Thyroid gland (tissue), 4 donors: ENCODE measurements at regions not wholly inside any gene's neighbourhood (a gene's known extent, or its start where the extent isn't known, plus 50 kb on each side); places are given as distances from the start of the nearest gene placed in this dataset.

ENCODE experiments used
- DNase-seq, 2 donors: peaks; one replicate each; pipeline ENCODE4 v3.0.0-alpha.2; 2019
- H3K27ac ChIP-seq, 3 donors: fragments of 200-600 bp; sonication (generic); 1 replicate in 2 of 3; 2 replicates in 1 of 3; pipeline ENCODE4 v1.5.1; 2016 to 2019; ENCODE audit warnings: mild to moderate bottlenecking in 1 of 3, moderate library complexity in 1 of 3
- H3K27me3 ChIP-seq: fragments of 200-600 bp; sonication (generic); one replicate; pipeline ENCODE4 v1.5.1; 2019
- H3K36me3 ChIP-seq, 2 donors: fragments of 200-600 bp; sonication (generic); one replicate each; pipeline ENCODE4 v1.5.1; 2016 to 2019
- H3K4me1 ChIP-seq, 2 donors: fragments of 200-600 bp; sonication (generic); one replicate each; pipeline ENCODE4 v1.5.1; 2017 to 2019
- H3K4me3 ChIP-seq, 3 donors: fragments of 200-600 bp; sonication (generic); replicated peaks in 1 of 3; 1 replicate in 2 of 3; 2 replicates in 1 of 3; pipeline ENCODE4 v1.5.1; 2016; ENCODE audit warnings: mild to moderate bottlenecking in 1 of 3
- H3K9me3 ChIP-seq: fragments of 200-600 bp; sonication (generic); one replicate; pipeline ENCODE4 v1.5.1; 2017
- POLR2A ChIP-seq, 2 donors: fragments of 450-650 bp; IDR thresholded peaks; one replicate each; pipeline ENCODE4 v1.6.1; 2017; ENCODE audit warnings: antibody characterized with exemption in 2 of 2, mild to moderate bottlenecking in 2 of 2, moderate library complexity in 1 of 2
- WGBS, 2 donors: methylation state at CpG; one replicate each; pipeline ENCODE4 v1.1.5; 2017; 5-methylcytosine and 5-hydroxymethylcytosine counted together
- intact Hi-C: fragments of 100-400 bp; cut with DNase I; formaldehyde crosslinking; loops from one replicate; pipeline ENCODE4 v1.15.1; 2023
- TF ChIP-seq, protein P1 (sequence below), 6 experiments: fragments of 200-600 bp in 3 of 6; fragments of 450-650 bp in 3 of 6; sonication (generic) in 3 of 6; IDR thresholded peaks; one replicate each; pipeline ENCODE4 v1.5.1; 2016 to 2019; ENCODE audit warnings: antibody characterized with exemption in 6 of 6, mild to moderate bottlenecking in 2 of 6, inconsistent platforms in 1 of 6, moderate library complexity in 1 of 6

GRCh38 chr6:16911088-16911487 is 149.8 kb upstream of the ATXN1 start:
- no peak for DNase-seq
- no peak overlapping the region for H3K27ac ChIP-seq
- WGBS, 2 donors = 90 to 94% methylated on average over 3 of the region's 3 CpGs
- no peak overlapping the region for H3K4me3 ChIP-seq
- H3K9me3 ChIP-seq = no peaks in the 10 kb centered on the region
- TF ChIP-seq, protein P1, sequence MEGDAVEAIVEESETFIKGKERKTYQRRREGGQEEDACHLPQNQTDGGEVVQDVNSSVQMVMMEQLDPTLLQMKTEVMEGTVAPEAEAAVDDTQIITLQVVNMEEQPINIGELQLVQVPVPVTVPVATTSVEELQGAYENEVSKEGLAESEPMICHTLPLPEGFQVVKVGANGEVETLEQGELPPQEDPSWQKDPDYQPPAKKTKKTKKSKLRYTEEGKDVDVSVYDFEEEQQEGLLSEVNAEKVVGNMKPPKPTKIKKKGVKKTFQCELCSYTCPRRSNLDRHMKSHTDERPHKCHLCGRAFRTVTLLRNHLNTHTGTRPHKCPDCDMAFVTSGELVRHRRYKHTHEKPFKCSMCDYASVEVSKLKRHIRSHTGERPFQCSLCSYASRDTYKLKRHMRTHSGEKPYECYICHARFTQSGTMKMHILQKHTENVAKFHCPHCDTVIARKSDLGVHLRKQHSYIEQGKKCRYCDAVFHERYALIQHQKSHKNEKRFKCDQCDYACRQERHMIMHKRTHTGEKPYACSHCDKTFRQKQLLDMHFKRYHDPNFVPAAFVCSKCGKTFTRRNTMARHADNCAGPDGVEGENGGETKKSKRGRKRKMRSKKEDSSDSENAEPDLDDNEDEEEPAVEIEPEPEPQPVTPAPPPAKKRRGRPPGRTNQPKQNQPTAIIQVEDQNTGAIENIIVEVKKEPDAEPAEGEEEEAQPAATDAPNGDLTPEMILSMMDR (IDR thresholded peaks at IDR 0.05) = no peak
- no peak for TF ChIP-seq POLR2A (IDR thresholded peaks at IDR 0.05)
- H3K36me3 ChIP-seq = no peaks in the 10 kb centered on the region
- intact Hi-C loops = no loop called here
- H3K27me3 ChIP-seq = no peaks in the 10 kb centered on the region
- H3K4me1 ChIP-seq = no peaks in the 10 kb centered on the region

DNA sequence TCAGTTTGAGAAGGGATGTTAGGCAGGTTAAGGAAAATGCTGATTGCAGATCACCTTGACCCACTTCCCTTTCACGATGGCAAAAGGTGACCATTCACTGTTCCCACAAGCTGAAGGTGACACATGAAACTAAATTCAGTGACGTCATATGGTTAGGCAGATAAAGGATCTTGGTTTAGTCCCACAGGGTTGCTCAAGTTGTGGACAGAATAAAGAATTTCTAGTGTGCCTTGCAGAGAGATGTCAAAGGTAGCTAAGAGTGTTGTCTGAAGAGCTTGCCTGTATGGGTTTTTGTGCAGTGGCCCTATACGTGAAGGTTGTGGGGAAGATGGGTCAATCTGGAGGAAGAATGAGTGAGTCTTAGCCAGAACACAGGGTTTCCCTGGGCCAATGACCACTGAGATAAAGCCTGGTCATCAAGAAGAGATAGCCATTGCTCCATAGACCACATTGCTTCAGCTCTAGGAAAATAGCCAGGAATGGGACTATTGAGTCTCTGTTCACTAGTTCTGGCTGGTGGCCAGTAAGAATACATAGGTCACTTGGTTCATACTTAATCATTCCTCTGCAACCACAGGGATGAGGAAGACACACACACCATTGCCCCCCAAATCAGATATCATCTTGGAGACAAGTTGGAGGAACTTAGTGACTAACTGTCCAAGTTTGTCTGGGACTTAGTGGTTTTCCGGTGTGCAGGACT is 148.5 kb upstream of the ATXN1 start:
- no peak overlapping the region for H3K27ac ChIP-seq
- no peaks in the 10 kb centered on the region for H3K4me1 ChIP-seq
- H3K9me3 ChIP-seq = no peaks in the 10 kb centered on the region
- intact Hi-C loops = no loop called here
- no peak for TF ChIP-seq POLR2A (IDR thresholded peaks at IDR 0.05)
- TF ChIP-seq, protein P1 (IDR thresholded peaks at IDR 0.05) = no peak
- H3K4me3 ChIP-seq = no peak overlapping the region
- H3K36me3 ChIP-seq = no peaks in the 10 kb centered on the region
- no peaks in the 10 kb centered on the region for H3K27me3 ChIP-seq
- WGBS, 2 donors = 85 to 89% methylated on average over 4 of the region's 4 CpGs
- no peak for DNase-seq

DNA sequence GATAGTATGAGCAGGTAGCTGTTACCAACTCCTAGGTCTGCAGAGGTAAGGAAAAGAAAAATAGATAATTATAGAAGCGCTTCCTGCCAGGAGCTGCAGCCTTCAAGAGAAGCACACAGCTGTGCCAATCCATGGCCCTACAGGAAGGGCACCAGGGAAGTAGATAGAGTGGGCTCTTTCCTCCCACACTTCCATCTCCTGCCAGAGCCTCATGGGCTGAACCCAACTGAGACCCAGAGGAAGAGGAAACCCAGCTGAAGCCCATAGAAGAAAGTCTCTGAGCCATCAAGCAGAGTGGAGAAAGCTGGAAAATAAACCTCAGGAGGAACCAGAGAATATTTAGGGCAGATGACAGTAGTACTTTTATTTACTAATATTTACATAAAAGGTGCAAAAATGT is 146.7 kb upstream of the ATXN1 start:
- no peak overlapping the region for H3K4me3 ChIP-seq
- no peaks in the 10 kb centered on the region for H3K27me3 ChIP-seq
- no peak overlapping the region for H3K27ac ChIP-seq
- 92% methylated on average over 1 of the region's 1 CpG for WGBS, 2 donors
- H3K9me3 ChIP-seq = no peaks in the 10 kb centered on the region
- TF ChIP-seq, protein P1 (IDR thresholded peaks at IDR 0.05) = no peak
- no peak for TF ChIP-seq POLR2A (IDR thresholded peaks at IDR 0.05)
- intact Hi-C loops = no loop called here
- H3K4me1 ChIP-seq = peaks cover 0 to 7% of the 10 kb centered on the region in 2 donors
- no peaks in the 10 kb centered on the region for H3K36me3 ChIP-seq
- no peak for DNase-seq

DNA sequence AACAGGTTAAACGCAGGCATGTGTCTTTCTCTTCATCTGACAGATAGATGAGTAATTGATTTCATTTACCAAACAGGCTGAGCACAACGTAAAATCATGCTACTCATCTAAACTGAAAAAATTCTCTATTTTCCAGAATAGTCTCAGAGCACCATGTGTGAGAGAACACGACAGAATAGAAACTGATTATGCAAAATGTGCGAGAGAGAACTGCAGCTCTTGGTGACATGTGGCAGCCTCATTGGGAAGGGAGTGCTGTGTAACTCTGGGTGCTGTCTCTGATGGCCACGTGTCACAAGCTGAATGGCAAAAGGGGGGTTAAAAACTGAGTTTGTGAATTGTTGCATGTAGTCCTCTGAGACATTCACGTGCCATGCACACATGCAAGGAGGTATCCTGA is 143.7 kb upstream of the ATXN1 start:
- intact Hi-C loops = no loop called here

DNA sequence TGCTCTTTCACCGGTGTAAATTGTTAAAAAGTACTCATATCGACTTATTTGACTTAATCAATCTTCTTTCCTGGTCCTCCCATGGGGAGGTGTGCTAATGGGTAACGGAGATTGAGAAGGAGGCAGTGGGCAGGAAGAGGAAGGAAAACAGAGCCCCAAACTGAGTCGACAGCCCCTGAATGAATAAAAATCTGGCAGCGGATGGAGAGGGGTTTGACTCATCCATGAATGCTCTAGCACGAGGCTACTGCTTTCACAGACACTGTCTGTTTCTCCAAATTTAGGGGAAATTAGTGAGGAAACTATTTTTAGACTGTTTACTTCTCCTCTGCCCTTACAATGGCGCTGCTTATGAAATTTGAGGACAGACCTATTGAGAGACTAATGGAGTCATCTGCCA is 142.2 kb upstream of the ATXN1 start:
- WGBS, 2 donors = 29 to 31% methylated on average over 7 of the region's 7 CpGs
- no peak for DNase-seq
- intact Hi-C loops = no loop called here

More for the DNA sequence above, 143.7 kb upstream of the ATXN1 start:
- DNase-seq = no peak
- no peaks in the 10 kb centered on the region for H3K9me3 ChIP-seq
- TF ChIP-seq, protein P1 (IDR thresholded peaks at IDR 0.05) = no peak
- TF ChIP-seq POLR2A (IDR thresholded peaks at IDR 0.05) = no peak
- no peaks in the 10 kb centered on the region for H3K27me3 ChIP-seq
- WGBS, 2 donors = 83 to 91% methylated on average over 6 of the region's 6 CpGs
- H3K27ac ChIP-seq = no peak overlapping the region
- peaks cover 0 to 7% of the 10 kb centered on the region in 2 donors for H3K4me1 ChIP-seq
- no peak overlapping the region for H3K4me3 ChIP-seq
- H3K36me3 ChIP-seq = no peaks in the 10 kb centered on the region

More for the DNA sequence above, 142.2 kb upstream of the ATXN1 start:
- Histone ChIP-seq H3K36me3 (no peaks in the 10 kb centered on the region), H3K27me3 (no peaks in the 10 kb centered on the region), H3K27ac (no peak overlapping the region), H3K4me1 (peaks cover 0 to 7% of the 10 kb centered on the region in 2 donors), H3K9me3 (no peaks in the 10 kb centered on the region), H3K4me3 (no peak overlapping the region)
- TF ChIP-seq POLR2A (IDR thresholded peaks at IDR 0.05) = no peak
